ENCODE measurements at regions not wholly inside any gene's neighbourhood (a gene's known extent, or its start where the extent isn't known, plus 50 kb on each side); places are given as distances from the start of the nearest gene placed in this dataset.

DNA sequence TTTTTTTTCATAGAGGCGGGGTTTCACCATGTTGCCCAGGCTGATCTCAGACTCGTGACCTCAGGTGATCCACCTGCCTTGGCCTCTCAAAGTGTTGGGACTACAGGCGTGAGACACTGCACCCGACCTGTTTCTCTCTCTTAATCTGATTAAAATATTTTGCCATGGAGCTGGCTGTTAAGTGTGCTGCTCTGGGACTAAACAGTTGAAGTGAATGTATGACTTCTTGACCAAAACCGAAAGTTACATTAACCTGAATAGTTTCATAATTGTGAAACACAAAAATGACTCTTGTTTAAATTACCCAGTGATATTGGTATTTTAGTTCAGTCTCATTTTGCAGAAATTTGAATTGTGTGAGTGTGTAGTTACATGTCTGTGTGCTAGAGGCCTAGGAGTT lies 2548.6 kb downstream of the PCDH7 start:
- TF ChIP-seq EZH2phosphoT487 (IDR thresholded peaks at IDR 0.05; ENCODE audit: insufficient read depth, low read depth) (no peak), EZH2 (IDR thresholded peaks at IDR 0.05; ENCODE audit: insufficient read depth, poor library complexity, severe bottlenecking) (no peak)
